ENCODE measurements at regions not wholly inside any gene's neighbourhood (a gene's known extent, or its start where the extent isn't known, plus 50 kb on each side); places are given as distances from the start of the nearest gene placed in this dataset.

DNA sequence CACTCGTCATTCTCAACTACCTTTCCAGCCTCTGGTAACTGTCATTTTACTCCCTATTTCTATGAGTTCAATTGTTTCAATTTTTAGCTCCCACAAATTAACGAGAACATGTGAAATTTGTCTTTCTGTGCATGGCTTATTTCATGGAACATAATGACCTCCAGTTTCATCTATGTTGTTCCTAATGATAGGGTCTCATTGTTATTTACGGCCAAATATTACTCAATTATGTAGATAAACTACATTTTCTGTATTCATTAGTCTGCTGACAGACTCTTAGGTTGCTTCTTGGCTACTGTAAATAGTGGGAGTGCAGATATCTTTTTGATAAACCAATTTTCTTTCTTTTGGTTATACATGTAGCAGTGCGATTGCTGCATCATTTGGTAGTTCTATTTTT is 374.9 kb upstream of the ROBO1 start:
- Mint-ChIP-seq H3K4me3 (no peak overlapping the region), H3K4me1 (no peaks in the 10 kb centered on the region), H3K36me3 (no peaks in the 10 kb centered on the region), H3K27ac (no peak overlapping the region), H3K9me3 (peaks cover 3 to 68% (median 43%) of the 10 kb centered on the region in 6 donors), H3K27me3 (ENCODE audit: low read depth in 3 of 3) (no peaks in the 10 kb centered on the region)
- DNase-seq = no peak

DNA sequence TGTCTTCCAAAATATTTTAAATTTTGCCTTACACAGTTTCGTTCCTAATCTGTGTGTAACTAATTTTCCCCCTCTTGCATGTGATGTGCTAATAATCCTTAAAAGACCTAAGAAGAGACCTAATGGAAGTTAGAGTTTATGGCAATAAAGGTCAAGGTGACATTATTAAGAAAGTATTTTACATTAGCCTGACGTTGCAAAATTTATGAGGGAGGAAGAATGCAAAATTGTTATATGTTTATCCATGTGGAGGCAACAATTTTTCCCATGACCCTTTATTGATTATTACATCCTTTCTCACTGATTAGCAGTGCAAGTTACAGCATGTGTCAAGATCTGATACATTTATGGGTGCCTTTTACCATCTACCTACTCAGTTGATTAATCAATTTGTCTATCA is 373.8 kb upstream of the ROBO1 start:
- H3K27me3 Mint-ChIP-seq (ENCODE audit: low read depth in 3 of 3) = no peaks in the 10 kb centered on the region
- H3K36me3 Mint-ChIP-seq = peaks cover 0 to 3% (median 0%) of the 10 kb centered on the region in 3 donors
- no peak overlapping the region for H3K4me3 Mint-ChIP-seq
- H3K9me3 Mint-ChIP-seq = peaks cover 3 to 73% (median 42%) of the 10 kb centered on the region in 6 donors
- no peak overlapping the region for H3K27ac Mint-ChIP-seq
- no peaks in the 10 kb centered on the region for H3K4me1 Mint-ChIP-seq
- DNase-seq = no peak

DNA sequence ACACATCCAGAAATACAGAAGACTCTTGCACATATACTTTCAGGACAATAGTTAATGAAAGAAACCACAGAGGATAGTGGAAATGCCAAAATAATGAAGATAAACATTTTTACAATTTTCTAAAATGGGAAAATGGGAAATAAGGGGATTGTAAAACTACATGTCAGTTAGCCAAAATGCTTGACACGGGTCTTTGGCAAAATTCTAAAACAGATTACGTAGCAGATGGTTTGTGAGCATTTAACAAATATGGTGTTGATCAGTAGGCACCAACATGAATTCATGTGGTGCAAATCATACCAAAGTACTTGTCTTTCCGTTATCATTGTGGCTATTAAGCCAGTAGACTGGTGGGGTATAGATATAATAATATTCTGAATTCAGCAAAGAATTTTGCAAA is 348.5 kb upstream of the ROBO1 start:
- Mint-ChIP-seq H3K9me3 (peaks cover 9 to 43% (median 19%) of the 10 kb centered on the region in 6 donors), H3K4me1 (no peaks in the 10 kb centered on the region), H3K27ac (no peak overlapping the region), H3K4me3 (no peak overlapping the region), H3K27me3 (ENCODE audit: low read depth in 3 of 3) (peaks cover 0 to 2% (median 2%) of the 10 kb centered on the region in 3 donors), H3K36me3 (no peaks in the 10 kb centered on the region)
- DNase-seq = no peak

DNA sequence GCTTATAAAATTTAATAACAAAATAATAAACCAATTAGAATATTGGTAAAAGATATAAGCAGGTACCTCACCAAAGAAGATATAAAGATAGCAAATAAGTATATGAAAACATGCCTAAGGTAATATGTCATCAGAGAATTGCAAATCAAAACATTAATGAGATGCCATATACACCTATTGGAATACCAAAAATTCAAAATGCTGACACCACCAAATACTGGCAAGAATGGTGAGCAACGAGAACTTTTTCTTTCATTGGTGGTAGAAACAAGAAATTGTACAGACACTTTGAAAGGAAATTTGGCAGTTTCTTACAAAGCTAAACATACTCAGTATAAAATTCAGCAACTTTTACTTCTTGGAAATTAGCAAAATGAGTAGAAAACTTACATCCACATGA is 346.9 kb upstream of the ROBO1 start:
- peaks cover 7 to 38% (median 16%) of the 10 kb centered on the region in 6 donors for H3K9me3 Mint-ChIP-seq

DNA sequence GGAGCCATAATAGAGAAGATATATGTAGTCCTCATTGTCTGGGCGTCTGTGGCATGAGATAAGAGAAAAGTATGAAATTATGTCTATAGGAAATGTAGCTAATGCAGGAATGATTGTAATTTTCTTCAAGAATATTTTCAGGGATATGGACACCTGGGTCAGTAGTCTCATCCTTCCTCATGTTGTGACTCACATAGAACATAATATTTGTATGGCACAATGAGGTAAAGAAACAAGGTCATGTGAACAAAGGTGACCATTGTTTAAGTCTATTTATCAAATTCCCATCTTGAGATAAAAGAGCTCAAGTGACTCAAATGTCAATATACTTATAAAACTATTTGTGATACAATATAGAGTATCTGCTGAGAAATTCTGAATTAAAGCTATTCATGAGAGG is 345.5 kb upstream of the ROBO1 start:
- no peak overlapping the region for H3K27ac Mint-ChIP-seq
- no peaks in the 10 kb centered on the region for H3K27me3 Mint-ChIP-seq (ENCODE audit: low read depth in 3 of 3)
- no peaks in the 10 kb centered on the region for H3K36me3 Mint-ChIP-seq
- peaks cover 3 to 28% (median 18%) of the 10 kb centered on the region in 6 donors for H3K9me3 Mint-ChIP-seq
- no peak for DNase-seq
- no peaks in the 10 kb centered on the region for H3K4me1 Mint-ChIP-seq
- H3K4me3 Mint-ChIP-seq = no peak overlapping the region

More for the DNA sequence above, 346.9 kb upstream of the ROBO1 start:
- Mint-ChIP-seq H3K27me3 (ENCODE audit: low read depth in 3 of 3) (no peaks in the 10 kb centered on the region), H3K4me3 (no peak overlapping the region), H3K36me3 (no peaks in the 10 kb centered on the region), H3K27ac (no peak overlapping the region), H3K4me1 (no peaks in the 10 kb centered on the region)
- no peak for DNase-seq

DNA sequence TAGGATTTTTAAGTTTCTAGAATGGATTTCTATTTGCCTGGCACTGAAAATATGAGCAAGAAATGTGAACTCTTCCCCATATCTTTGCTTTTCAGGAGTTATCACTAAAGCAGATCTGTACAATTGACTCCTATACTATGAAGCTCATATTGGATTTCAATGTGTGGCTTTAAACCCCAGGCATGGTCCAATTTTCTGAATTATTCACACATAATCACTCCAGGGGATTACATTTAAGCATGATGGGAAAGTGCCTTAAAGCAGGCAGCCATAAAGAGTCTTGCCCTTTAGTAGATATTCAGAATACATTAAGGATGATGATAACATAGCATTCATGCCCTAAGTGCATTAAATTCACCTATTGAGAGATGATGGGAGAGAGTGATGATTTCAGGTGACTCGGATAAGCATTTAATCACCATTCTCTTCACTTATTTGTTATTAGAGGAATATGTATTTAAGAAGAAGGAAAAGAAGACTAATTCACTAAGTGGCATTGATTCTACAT is 331.8 kb upstream of the ROBO1 start:
- peaks cover 4 to 38% (median 9%) of the 10 kb centered on the region in 6 donors for H3K9me3 Mint-ChIP-seq

DNA sequence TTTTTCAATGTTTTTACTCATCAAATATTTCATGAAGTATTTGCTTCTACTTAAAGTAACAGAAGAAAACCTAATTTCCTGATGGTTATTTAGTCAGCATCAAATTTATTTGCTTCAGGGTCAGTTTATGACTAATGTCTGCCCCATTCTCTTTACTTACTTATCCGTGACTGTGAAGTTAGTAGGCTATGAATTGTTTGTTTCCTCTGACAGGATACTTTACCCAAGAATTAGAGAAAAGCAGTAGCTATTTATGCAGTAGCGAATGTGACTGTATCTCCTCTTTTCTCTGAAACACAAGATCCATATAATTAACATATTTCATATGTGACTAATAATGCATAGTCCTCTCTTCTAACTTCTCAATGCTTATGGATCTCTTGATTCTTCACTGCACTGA is 329.9 kb upstream of the ROBO1 start:
- Mint-ChIP-seq H3K4me3 (no peak overlapping the region), H3K9me3 (peaks cover 4 to 31% (median 14%) of the 10 kb centered on the region in 6 donors), H3K36me3 (no peaks in the 10 kb centered on the region), H3K27me3 (ENCODE audit: low read depth in 3 of 3) (peaks cover 0 to 2% (median 0%) of the 10 kb centered on the region in 3 donors), H3K4me1 (no peaks in the 10 kb centered on the region), H3K27ac (no peak overlapping the region)
- DNase-seq = no peak

More for the DNA sequence above, 331.8 kb upstream of the ROBO1 start:
- Mint-ChIP-seq H3K36me3 (no peaks in the 10 kb centered on the region), H3K27ac (no peak overlapping the region), H3K27me3 (ENCODE audit: low read depth in 3 of 3) (peaks cover 0 to 2% (median 0%) of the 10 kb centered on the region in 3 donors), H3K4me3 (no peak overlapping the region), H3K4me1 (no peaks in the 10 kb centered on the region)
- DNase-seq = no peak

DNA sequence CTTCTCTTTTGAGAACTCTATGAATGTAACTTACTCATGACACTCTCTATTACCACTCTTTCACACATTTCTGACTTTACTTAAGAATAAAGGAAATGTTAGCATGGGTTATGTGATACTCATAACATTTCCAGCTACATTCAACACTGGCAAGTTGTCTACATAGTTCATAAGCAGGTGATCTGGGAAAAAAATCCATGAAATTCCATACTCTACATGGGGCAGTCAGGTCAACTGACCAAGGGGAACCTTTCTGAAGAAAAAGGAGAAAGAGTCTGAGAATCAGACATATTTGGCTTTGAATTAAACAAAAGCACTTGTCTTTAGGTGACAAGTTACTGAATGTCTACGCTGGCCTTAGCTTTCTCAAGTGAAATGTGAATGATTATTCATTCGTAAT is 329.1 kb upstream of the ROBO1 start:
- Mint-ChIP-seq H3K27ac (no peak overlapping the region), H3K4me3 (no peak overlapping the region), H3K4me1 (no peaks in the 10 kb centered on the region), H3K36me3 (no peaks in the 10 kb centered on the region), H3K9me3 (peaks cover 4 to 37% (median 15%) of the 10 kb centered on the region in 6 donors), H3K27me3 (ENCODE audit: low read depth in 3 of 3) (peaks cover 0 to 2% (median 0%) of the 10 kb centered on the region in 3 donors)
- no peak for DNase-seq

DNA sequence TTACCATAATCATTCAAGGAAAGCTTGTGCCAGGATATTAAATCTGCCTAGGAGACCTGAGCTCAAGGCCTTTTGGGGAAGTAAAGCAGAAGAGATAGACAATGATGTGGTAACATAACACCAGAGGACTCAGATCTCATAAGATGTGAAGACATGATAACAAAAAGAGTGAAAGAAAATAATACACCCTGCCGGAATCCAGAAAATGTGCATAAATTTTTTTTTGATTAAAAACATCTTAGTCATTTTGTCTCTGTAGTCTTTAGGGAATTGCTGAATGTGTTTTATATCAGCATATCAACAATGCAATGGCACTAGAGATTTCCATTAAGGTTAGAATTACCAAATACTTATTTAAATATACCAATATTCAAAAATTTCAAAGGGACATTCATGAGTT is 326.8 kb upstream of the ROBO1 start:
- Mint-ChIP-seq H3K27me3 (ENCODE audit: low read depth in 3 of 3) (no peaks in the 10 kb centered on the region), H3K27ac (no peak overlapping the region), H3K4me3 (no peak overlapping the region), H3K9me3 (peaks cover 0 to 32% (median 13%) of the 10 kb centered on the region in 6 donors), H3K4me1 (no peaks in the 10 kb centered on the region), H3K36me3 (no peaks in the 10 kb centered on the region)
- DNase-seq = no peak

DNA sequence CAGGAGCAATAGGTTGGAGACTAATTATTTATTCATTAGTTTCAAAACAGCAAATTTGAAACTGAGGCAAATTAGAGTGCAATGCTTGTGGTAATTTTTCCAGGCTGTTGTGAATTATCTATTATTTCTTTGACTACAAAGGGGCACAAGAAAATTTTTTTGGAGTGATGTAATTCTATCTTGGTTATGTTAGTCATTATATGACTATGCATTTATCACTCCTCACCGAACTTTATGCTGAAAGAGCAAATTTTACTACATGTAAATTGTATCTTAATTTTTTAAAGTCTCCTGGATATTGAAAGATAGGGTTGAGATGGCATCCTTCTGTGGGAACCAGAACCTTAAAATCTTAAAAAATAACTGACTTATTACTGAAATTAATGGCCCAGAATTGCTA is 320.0 kb upstream of the ROBO1 start:
- H3K4me3 Mint-ChIP-seq = no peak overlapping the region
- H3K9me3 Mint-ChIP-seq = peaks cover 9 to 29% (median 14%) of the 10 kb centered on the region in 6 donors
- no peak overlapping the region for H3K27ac Mint-ChIP-seq
- no peaks in the 10 kb centered on the region for H3K4me1 Mint-ChIP-seq
- no peak for DNase-seq
- no peaks in the 10 kb centered on the region for H3K36me3 Mint-ChIP-seq
- no peaks in the 10 kb centered on the region for H3K27me3 Mint-ChIP-seq (ENCODE audit: low read depth in 3 of 3)

DNA sequence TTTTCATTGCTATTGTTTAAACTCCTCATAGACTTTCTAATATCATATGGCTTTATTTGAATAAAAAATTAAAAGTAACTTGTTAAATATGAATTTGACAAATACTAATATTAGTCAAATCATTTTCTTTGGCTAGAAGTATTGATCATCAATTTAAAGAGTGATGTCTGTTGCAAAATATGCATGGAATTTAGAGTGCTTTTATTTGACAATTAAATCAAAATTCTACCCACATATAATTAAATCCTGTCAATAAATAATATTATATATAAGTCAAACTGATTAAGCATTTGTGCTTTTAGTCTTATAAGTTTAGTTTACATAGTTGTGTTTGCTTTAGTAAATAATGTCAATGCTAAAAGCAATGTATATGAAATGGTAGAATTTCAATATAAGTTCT is 318.6 kb upstream of the ROBO1 start:
- peaks cover 7 to 26% (median 16%) of the 10 kb centered on the region in 6 donors for H3K9me3 Mint-ChIP-seq
- no peaks in the 10 kb centered on the region for H3K36me3 Mint-ChIP-seq
- no peaks in the 10 kb centered on the region for H3K4me1 Mint-ChIP-seq
- DNase-seq = no peak
- no peak overlapping the region for H3K27ac Mint-ChIP-seq
- no peak overlapping the region for H3K4me3 Mint-ChIP-seq
- no peaks in the 10 kb centered on the region for H3K27me3 Mint-ChIP-seq (ENCODE audit: low read depth in 3 of 3)

DNA sequence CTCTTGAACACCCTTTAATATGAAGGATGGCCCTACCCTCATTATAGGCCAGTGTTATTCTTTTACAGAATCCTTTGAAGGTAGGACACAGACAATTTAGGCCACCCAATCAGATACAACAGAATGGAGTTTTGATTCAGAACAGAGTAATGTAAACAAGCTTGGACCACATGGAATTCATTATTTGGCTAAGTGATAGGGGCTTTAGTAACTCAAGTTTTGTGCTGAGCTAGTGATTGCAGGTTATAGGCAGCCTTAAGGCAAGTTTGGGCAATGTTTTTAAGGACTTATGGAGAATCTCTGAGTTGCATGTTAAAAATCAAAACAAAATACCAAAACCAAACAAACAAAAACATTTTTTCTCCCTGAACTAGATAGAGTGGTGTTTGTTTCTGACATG is 312.1 kb upstream of the ROBO1 start:
- H3K27ac Mint-ChIP-seq = no peak overlapping the region

DNA sequence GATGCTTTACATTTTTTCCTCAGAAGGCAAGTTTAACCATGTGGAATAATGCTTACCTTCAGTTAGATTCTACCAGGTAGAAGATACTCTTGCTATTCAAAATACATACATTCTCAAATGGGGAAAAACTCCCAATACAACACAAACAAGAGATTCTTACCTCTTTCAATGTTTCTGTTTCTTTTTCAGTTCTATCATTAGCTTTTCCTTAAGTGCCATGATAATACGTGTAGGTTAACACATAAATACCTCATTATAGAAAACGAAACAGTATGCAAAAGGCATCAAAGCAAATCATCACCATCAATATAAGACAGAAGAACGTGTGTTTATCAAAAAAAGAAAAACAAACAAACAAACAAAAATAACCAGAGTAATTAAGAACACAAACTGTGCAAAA is 300.7 kb upstream of the ROBO1 start:
- H3K36me3 Mint-ChIP-seq = no peaks in the 10 kb centered on the region
- H3K4me3 Mint-ChIP-seq = no peak overlapping the region
- DNase-seq = no peak
- H3K27me3 Mint-ChIP-seq (ENCODE audit: low read depth in 3 of 3) = peaks cover 0 to 1% (median 0%) of the 10 kb centered on the region in 3 donors
- H3K27ac Mint-ChIP-seq = no peak overlapping the region
- no peaks in the 10 kb centered on the region for H3K4me1 Mint-ChIP-seq
- H3K9me3 Mint-ChIP-seq = peaks cover 12 to 51% (median 37%) of the 10 kb centered on the region in 6 donors

More for the DNA sequence above, 312.1 kb upstream of the ROBO1 start:
- Mint-ChIP-seq H3K9me3 (peaks cover 9 to 52% (median 28%) of the 10 kb centered on the region in 6 donors), H3K4me3 (no peak overlapping the region), H3K27me3 (ENCODE audit: low read depth in 3 of 3) (no peaks in the 10 kb centered on the region), H3K4me1 (no peaks in the 10 kb centered on the region), H3K36me3 (peaks cover 0 to 3% (median 0%) of the 10 kb centered on the region in 3 donors)
- no peak for DNase-seq

DNA sequence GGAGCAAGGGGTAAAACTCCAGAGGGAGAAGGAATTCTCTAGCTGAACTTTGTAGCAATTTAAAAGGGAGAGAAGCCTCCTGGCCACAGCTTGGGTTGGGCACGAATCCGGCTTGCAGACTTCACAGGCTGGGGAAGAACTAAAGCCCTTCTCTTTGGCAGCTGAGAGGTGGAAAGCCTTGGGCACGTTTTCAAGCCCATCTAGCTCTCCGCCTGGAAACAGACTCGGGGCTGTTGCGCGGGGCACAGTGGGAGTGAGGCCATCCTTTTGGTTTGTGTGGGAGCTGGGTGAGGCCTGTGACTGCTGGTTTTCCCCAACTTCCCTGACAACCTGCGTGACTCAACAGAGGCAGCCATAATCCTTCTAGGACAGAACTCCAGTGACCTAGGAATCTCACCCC is 295.7 kb upstream of the ROBO1 start:
- no peak overlapping the region for H3K4me3 Mint-ChIP-seq
- peaks cover 0 to 1% (median 0%) of the 10 kb centered on the region in 3 donors for H3K27me3 Mint-ChIP-seq (ENCODE audit: low read depth in 3 of 3)
- no peaks in the 10 kb centered on the region for H3K36me3 Mint-ChIP-seq
- no peak for DNase-seq
- H3K4me1 Mint-ChIP-seq = no peaks in the 10 kb centered on the region
- H3K27ac Mint-ChIP-seq = no peak overlapping the region
- peaks cover 9 to 33% (median 32%) of the 10 kb centered on the region in 6 donors for H3K9me3 Mint-ChIP-seq

DNA sequence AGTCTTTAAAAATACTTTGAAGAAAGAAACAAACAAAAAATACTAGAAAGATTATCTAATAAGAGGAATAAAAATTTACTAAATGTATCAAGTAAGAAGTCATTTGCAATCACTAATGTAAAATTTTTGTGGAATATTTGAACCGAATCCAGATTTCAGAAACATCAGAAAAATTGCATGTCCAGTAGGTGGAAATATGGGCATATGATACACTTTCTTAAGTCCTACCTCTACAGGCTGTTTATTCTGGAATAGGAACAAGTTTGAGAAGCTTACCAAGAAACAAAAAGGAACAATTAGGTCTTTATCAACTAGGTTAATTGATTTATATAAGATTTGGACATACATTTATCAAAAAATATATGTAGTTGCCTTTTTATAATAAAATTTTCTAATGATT is 292.9 kb upstream of the ROBO1 start:
- no peak overlapping the region for H3K27ac Mint-ChIP-seq
- DNase-seq = no peak
- no peaks in the 10 kb centered on the region for H3K36me3 Mint-ChIP-seq
- no peaks in the 10 kb centered on the region for H3K4me1 Mint-ChIP-seq
- H3K27me3 Mint-ChIP-seq (ENCODE audit: low read depth in 3 of 3) = peaks cover 0 to 3% (median 0%) of the 10 kb centered on the region in 3 donors
- H3K9me3 Mint-ChIP-seq = peaks cover 8 to 35% (median 30%) of the 10 kb centered on the region in 6 donors
- H3K4me3 Mint-ChIP-seq = no peak overlapping the region
